Mesenchymal stem cell (in vitro differentiated cells and primary cell): ENCODE measurements at regions not wholly inside any gene's neighbourhood (a gene's known extent, or its start where the extent isn't known, plus 50 kb on each side); places are given as distances from the start of the nearest gene placed in this dataset.

Experiments
- DNase-seq: peaks from one replicate; pipeline ENCODE4 v3.0.0-alpha.2; 2013
- H2AFZ ChIP-seq: one replicate; pipeline ENCODE4 v1.6.1; 2013; ENCODE audit warnings: low read depth, mild to moderate bottlenecking, control low read depth, inconsistent platforms, low read length, moderate library complexity
- H2AK5ac ChIP-seq: 2 replicates; pipeline ENCODE4 v1.6.1; 2013; ENCODE audit warnings: low read length, moderate library complexity, mild to moderate bottlenecking, inconsistent platforms; ENCODE audit not compliant: severe bottlenecking
- H2BK120ac ChIP-seq: one replicate; pipeline ENCODE4 v1.6.1; 2013; ENCODE audit warnings: low read depth, mild to moderate bottlenecking, inconsistent platforms, low read length, moderate library complexity
- H2BK12ac ChIP-seq, 2 experiments: one replicate each; pipeline ENCODE4 v1.6.1; 2013; ENCODE audit warnings: inconsistent platforms in 2 of 2, low read length in 2 of 2, mild to moderate bottlenecking in 2 of 2, moderate library complexity in 2 of 2, control low read depth in 1 of 2
- H2BK15ac ChIP-seq: one replicate; pipeline ENCODE4 v1.6.1; 2013; ENCODE audit warnings: mild to moderate bottlenecking, low read depth, inconsistent platforms; ENCODE audit not compliant: poor library complexity, severe bottlenecking
- H2BK5ac ChIP-seq: 2 replicates; pipeline ENCODE4 v1.6.1; 2013; ENCODE audit warnings: low read depth, mild to moderate bottlenecking, low read length, control low read depth, inconsistent platforms; ENCODE audit not compliant: poor library complexity, severe bottlenecking
- H3K14ac ChIP-seq, 2 experiments: one replicate each; pipeline ENCODE4 v1.6.1; 2013; ENCODE audit warnings: inconsistent platforms in 2 of 2, low read length in 2 of 2, control low read depth in 1 of 2, mild to moderate bottlenecking in 1 of 2, moderate library complexity in 1 of 2
- H3K18ac ChIP-seq, 2 experiments: one replicate each; pipeline ENCODE4 v1.6.1; 2013; ENCODE audit warnings: inconsistent platforms in 2 of 2, low read length in 2 of 2, control low read depth in 1 of 2, low read depth in 1 of 2, mild to moderate bottlenecking in 1 of 2
- H3K23ac ChIP-seq, 2 experiments: one replicate each; pipeline ENCODE4 v1.6.1; 2013; ENCODE audit warnings: inconsistent platforms in 2 of 2, low read length in 2 of 2, mild to moderate bottlenecking in 2 of 2, moderate library complexity in 2 of 2, control low read depth in 1 of 2
- H3K27ac ChIP-seq: 2 replicates; pipeline ENCODE4 v1.5.1; 2013; ENCODE audit warnings: mild to moderate bottlenecking, moderate library complexity, low read length, control low read depth, inconsistent platforms; ENCODE audit not compliant: poor library complexity, severe bottlenecking
- H3K27me3 ChIP-seq, 2 experiments: 2 replicates each; pipeline versions ENCODE4 v1.6.1 to v1.7.0; 2013; ENCODE audit warnings: low read length in 2 of 2, mild to moderate bottlenecking in 2 of 2, moderate library complexity in 2 of 2, control low read depth in 1 of 2, inconsistent platforms in 1 of 2; ENCODE audit not compliant: control insufficient read depth in 1 of 2, insufficient read depth in 1 of 2
- H3K36me3 ChIP-seq, 2 experiments: 2 replicates each; pipeline versions ENCODE4 v1.6.1 to v1.7.0; 2013; ENCODE audit warnings: low read length in 2 of 2, control low read depth in 1 of 2, inconsistent platforms in 1 of 2, low read depth in 1 of 2, mild to moderate bottlenecking in 1 of 2; ENCODE audit not compliant: insufficient read depth in 2 of 2, control insufficient read depth in 1 of 2
- H3K4ac ChIP-seq, 2 experiments: one replicate each; pipeline ENCODE4 v1.6.1; 2013; ENCODE audit warnings: inconsistent platforms in 2 of 2, low read length in 2 of 2, mild to moderate bottlenecking in 2 of 2, moderate library complexity in 2 of 2, control low read depth in 1 of 2, low read depth in 1 of 2
- H3K4me1 ChIP-seq: 2 replicates; pipeline ENCODE4 v1.6.1; 2013; ENCODE audit warnings: low read depth, low read length, control low read depth; ENCODE audit not compliant: control insufficient read depth, insufficient read depth
- H3K4me2 ChIP-seq: 2 replicates; pipeline ENCODE4 v1.6.1; 2013; ENCODE audit warnings: low read length, mild to moderate bottlenecking, inconsistent platforms; ENCODE audit not compliant: poor library complexity, severe bottlenecking
- H3K4me3 ChIP-seq, 2 experiments: 2 replicates each; pipeline versions ENCODE4 v1.5.1 to v1.7.0; 2013; ENCODE audit warnings: low read length in 2 of 2, mild to moderate bottlenecking in 2 of 2, control low read depth in 1 of 2, low read depth in 1 of 2; ENCODE audit not compliant: insufficient read depth in 1 of 2
- H3K79me1 ChIP-seq: replicated peaks from 2 replicates; pipeline ENCODE4 v1.6.1; 2013; ENCODE audit warnings: mild to moderate bottlenecking, control low read depth, low read length, inconsistent platforms; ENCODE audit not compliant: poor library complexity, severe bottlenecking
- H3K9ac ChIP-seq: 2 replicates; pipeline ENCODE4 v1.7.0; 2013; ENCODE audit warnings: mild to moderate bottlenecking, low read length, moderate library complexity
- H3K9me3 ChIP-seq: 2 replicates; pipeline ENCODE4 v1.7.0; 2013; ENCODE audit warnings: mild to moderate bottlenecking, low read length; ENCODE audit not compliant: control insufficient read depth
- H4K8ac ChIP-seq: one replicate; pipeline ENCODE4 v1.6.1; 2013; ENCODE audit warnings: inconsistent platforms, mild to moderate bottlenecking, low read length, moderate library complexity
- H4K91ac ChIP-seq: one replicate; pipeline ENCODE4 v1.6.1; 2013; ENCODE audit warnings: mild to moderate bottlenecking, low read length, inconsistent platforms
- WGBS: methylation state at CpG from one replicate; pipeline ENCODE4 v1.1.7; 2013; ENCODE audit warnings: mixed read lengths; 5-methylcytosine and 5-hydroxymethylcytosine counted together

DNA sequence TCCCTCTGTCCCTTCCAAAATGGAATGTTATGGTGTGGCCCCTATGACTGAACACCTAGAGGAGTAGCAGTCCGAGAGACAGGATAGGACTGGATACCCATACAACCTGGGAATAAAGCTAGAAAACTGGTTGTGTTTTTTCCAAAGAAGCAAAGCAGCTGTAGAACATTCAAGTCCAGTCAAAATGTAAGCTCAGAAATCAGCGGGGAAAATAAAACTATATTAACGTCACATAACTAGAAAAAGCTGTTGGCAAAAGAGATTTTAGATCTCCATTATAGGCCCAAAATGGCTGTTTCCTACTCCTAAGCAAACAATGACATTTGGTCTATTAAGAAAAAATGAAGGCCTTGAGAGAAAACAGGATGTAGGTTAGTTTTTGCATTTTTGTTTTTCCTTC lies 177.7 kb downstream of the PTN start:
- Histone ChIP-seq H3K27ac (no peak overlapping the region), H3K4me2 (no peak overlapping the region), H3K4me3 (no peak overlapping the region), H2BK12ac (no peak overlapping the region), H3K9me3 (no peaks in the 10 kb centered on the region), H3K23ac (no peak overlapping the region), H4K91ac (no peak overlapping the region), H3K27me3 (no peaks in the 10 kb centered on the region), H3K36me3 (no peaks in the 10 kb centered on the region), H3K4me1 (no peaks in the 10 kb centered on the region), H2BK5ac (no peak overlapping the region), H2BK120ac (no peak overlapping the region), H4K8ac (no peak overlapping the region), H2AK5ac (no peak overlapping the region), H2BK15ac (no peak overlapping the region), H3K79me1 (no peaks in the 10 kb centered on the region), H3K9ac (no peak overlapping the region), H3K18ac (no peak overlapping the region), H2AFZ (no peak overlapping the region), H3K4ac (no peak overlapping the region), H3K14ac (no peak overlapping the region)
- WGBS: 100% methylated on average over 2 of the region's 3 CpGs
- DNase-seq: no peak

DNA sequence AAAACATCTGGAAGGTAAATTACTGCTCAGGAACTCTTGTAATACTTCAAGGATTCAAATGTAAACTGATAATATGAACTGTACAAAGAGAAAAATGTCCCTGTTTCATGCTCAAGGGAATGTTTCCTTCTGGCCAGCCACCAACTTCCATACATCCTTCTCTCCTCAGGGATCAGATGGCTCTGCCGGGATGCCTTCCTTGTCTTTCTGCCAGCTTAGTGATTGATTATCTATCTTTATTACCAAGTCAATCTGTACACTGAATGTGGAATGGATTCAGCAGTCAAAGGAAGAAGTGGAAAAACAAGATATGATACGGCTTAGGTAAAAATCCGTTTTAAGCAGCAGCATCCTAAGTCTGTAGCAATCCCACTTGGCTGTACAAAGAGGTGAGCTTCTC lies 178.3 kb downstream of the PTN start:
- no peak overlapping the region for H2BK15ac ChIP-seq
- no peak for DNase-seq
- no peak overlapping the region for H3K18ac ChIP-seq
- no peak overlapping the region for H2BK120ac ChIP-seq
- no peaks in the 10 kb centered on the region for H3K9me3 ChIP-seq
- WGBS: 100% methylated on average over 2 of the region's 3 CpGs
- H4K8ac ChIP-seq: no peak overlapping the region
- H3K14ac ChIP-seq: no peak overlapping the region
- no peaks in the 10 kb centered on the region for H3K36me3 ChIP-seq
- H4K91ac ChIP-seq: no peak overlapping the region
- no peak overlapping the region for H3K9ac ChIP-seq
- no peak overlapping the region for H3K4me3 ChIP-seq
- H3K4ac ChIP-seq: no peak overlapping the region
- no peak overlapping the region for H2BK12ac ChIP-seq
- no peak overlapping the region for H3K4me2 ChIP-seq
- no peak overlapping the region for H2BK5ac ChIP-seq
- H3K79me1 ChIP-seq: no peaks in the 10 kb centered on the region
- no peak overlapping the region for H3K23ac ChIP-seq
- no peak overlapping the region for H3K27ac ChIP-seq
- H2AK5ac ChIP-seq: no peak overlapping the region
- H2AFZ ChIP-seq: no peak overlapping the region
- no peaks in the 10 kb centered on the region for H3K27me3 ChIP-seq
- H3K4me1 ChIP-seq: no peaks in the 10 kb centered on the region

DNA sequence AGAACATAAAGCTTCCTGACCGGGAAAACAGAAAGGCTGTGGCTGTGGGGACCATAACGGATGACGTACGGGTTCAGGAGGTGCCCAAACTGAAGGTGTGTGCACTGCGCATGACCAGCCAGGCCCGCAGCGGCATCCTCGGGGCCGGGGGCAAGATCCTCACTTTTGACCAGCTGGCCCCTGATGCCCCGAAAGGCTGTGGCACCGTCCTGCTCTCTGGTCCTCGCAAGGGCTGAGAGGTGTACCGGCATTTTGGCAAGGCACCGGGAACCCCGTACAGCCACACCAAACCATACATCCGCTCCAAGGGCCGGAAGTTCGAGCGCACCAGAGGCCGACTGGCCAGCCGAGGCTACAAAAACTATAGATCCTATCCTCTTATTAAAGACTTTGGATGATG lies 179.3 kb downstream of the PTN start:
- no peak for DNase-seq
- H3K9me3 ChIP-seq: no peaks in the 10 kb centered on the region
- no peak overlapping the region for H2AFZ ChIP-seq
- no peaks in the 10 kb centered on the region for H3K36me3 ChIP-seq
- H4K91ac ChIP-seq: no peak overlapping the region
- H3K27me3 ChIP-seq: no peaks in the 10 kb centered on the region
- no peak overlapping the region for H4K8ac ChIP-seq
- H3K4me3 ChIP-seq: no peak overlapping the region
- no peak overlapping the region for H3K27ac ChIP-seq
- H3K23ac ChIP-seq: no peak overlapping the region
- WGBS: 96% methylated on average over 12 of the region's 21 CpGs
- no peak overlapping the region for H2BK5ac ChIP-seq
- no peak overlapping the region for H3K9ac ChIP-seq
- H3K4me2 ChIP-seq: no peak overlapping the region
- H2AK5ac ChIP-seq: no peak overlapping the region
- no peak overlapping the region for H2BK12ac ChIP-seq
- H3K18ac ChIP-seq: no peak overlapping the region
- H3K4me1 ChIP-seq: no peaks in the 10 kb centered on the region
- no peak overlapping the region for H3K4ac ChIP-seq
- no peak overlapping the region for H2BK120ac ChIP-seq
- H2BK15ac ChIP-seq: no peak overlapping the region
- H3K79me1 ChIP-seq: no peaks in the 10 kb centered on the region
- H3K14ac ChIP-seq: peak overlapping the region in 1 of 2 experiments; percentile 46

DNA sequence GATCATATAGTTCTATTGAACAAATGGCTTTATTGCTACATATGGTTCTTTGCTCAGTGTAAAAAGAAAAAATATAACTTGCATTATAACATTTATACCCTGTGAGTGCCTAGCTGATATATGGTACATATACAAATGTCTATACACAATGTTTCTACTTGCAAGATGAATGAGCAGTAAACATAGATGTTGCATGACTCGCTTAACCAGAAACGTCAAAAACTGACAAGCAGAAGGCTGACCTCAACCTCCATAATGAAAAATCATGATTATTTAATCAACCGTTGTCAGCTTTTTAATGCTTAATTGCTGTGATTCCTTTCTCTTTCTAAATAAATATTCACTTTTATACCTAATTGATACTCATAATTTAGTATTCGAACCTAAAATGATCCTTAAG lies 183.3 kb downstream of the PTN start:
- Histone ChIP-seq H3K4me3 (no peak overlapping the region), H3K9ac (no peak overlapping the region), H3K4me2 (no peak overlapping the region), H4K8ac (no peak overlapping the region), H2BK12ac (no peak overlapping the region), H4K91ac (no peak overlapping the region), H3K27me3 (no peaks in the 10 kb centered on the region), H2AFZ (no peak overlapping the region), H3K36me3 (no peaks in the 10 kb centered on the region), H2AK5ac (no peak overlapping the region), H2BK120ac (no peak overlapping the region), H3K23ac (no peak overlapping the region), H3K4ac (no peak overlapping the region), H3K4me1 (no peaks in the 10 kb centered on the region), H2BK15ac (no peak overlapping the region), H3K9me3 (peaks cover 2% of the 10 kb centered on the region), H3K79me1 (no peaks in the 10 kb centered on the region), H3K18ac (no peak overlapping the region), H2BK5ac (no peak overlapping the region), H3K14ac (no peak overlapping the region), H3K27ac (no peak overlapping the region)
- WGBS: 47% methylated on average over 4 of the region's 4 CpGs
- peak; percentile 14 for DNase-seq
